MM.1S (cell line): ENCODE measurements at regions not wholly inside any gene's neighbourhood (a gene's known extent, or its start where the extent isn't known, plus 50 kb on each side); places are given as distances from the start of the nearest gene placed in this dataset.

Experiments
- CTCF ChIP-seq: fragments of 300-600 bp; sonication (generic); IDR thresholded peaks from 2 replicates; pipeline ENCODE4 v1.5.1; 2016; ENCODE audit warnings: antibody characterized with exemption, low read length, mixed read lengths
- EZH2 ChIP-seq: fragments of 300-600 bp; sonication (generic); optimal IDR thresholded peaks from 2 replicates; pipeline ENCODE3; 2017; ENCODE audit warnings: low read depth, mild to moderate bottlenecking, antibody characterized with exemption, low read length, mixed read lengths

- TF ChIP-seq CTCF (no peak), EZH2 (no peak)
These were observed 472.7 kb downstream of the RAP2B start for GRCh38 chr3:153634683-153635082.
